ENCODE measurements at regions not wholly inside any gene's neighbourhood (a gene's known extent, or its start where the extent isn't known, plus 50 kb on each side); places are given as distances from the start of the nearest gene placed in this dataset.

DNA sequence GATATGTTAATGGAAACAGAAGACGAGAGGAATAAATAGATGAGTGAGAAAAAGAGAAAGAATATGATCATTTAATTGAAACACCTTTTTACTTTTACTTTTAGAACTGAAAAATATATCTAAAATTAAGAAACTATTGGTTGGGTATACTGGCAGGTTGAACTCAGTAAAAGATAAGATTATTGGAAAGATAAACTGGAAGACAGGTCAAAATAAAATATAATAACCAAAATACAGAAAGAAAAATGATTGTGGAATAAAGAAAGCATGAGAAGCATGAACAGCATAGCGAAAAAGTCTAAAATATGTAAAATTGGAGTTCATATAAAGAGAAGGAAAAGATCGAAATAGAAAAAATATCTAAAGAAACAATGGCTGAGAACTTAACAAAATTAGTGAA, 242.2 kb upstream of the MIR17HG start:
- TF ChIP-seq CTCF (IDR thresholded peaks at IDR 0.05) (no peak), POLR2AphosphoS5 (IDR thresholded peaks at IDR 0.05) (no peak), POLR2A (IDR thresholded peaks at IDR 0.05) (no peak)
